HepG2 (cell line): ENCODE measurements at regions not wholly inside any gene's neighbourhood (a gene's known extent, or its start where the extent isn't known, plus 50 kb on each side); places are given as distances from the start of the nearest gene placed in this dataset.

Experiments used
- ATAC-seq: fragments of 200-7000 bp; cut with Tn5 transposase; 3 replicates; pipeline ENCODE4 v1.9.1; 2020; ENCODE audit warnings: mild to moderate bottlenecking, moderate library complexity
- BruUV-seq: library from RNA; stranded (reverse); fragments of 400-500 nt; replicated peaks from 2 replicates; lab custom pipeline; 2021; lab: Mats Ljungman, UMichigan
- CTCF ChIA-PET: fragments of 300-600 bp; formaldehyde crosslinking; extraction: SDS; loops from one replicate; lab custom pipeline; 2021; ENCODE audit warnings: low total read pairs, inconsistent platforms, low intra/inter-chr PET ratio; lab: Yijun Ruan, JAX
- POLR2A ChIA-PET: fragments of 350-600 bp; sonication (Branson Sonifier 250); formaldehyde crosslinking; loops from one replicate; lab custom pipeline; 2020; ENCODE audit warnings: antibody characterized with exemption, inconsistent platforms; lab: Yijun Ruan, JAX
- DNase-seq: peaks from one replicate; pipeline ENCODE4 v3.0.0-alpha.2; 2015; ENCODE audit warnings: low spot score
- FAIRE-seq: peaks from 3 replicates; lab custom pipeline; 2011; peaks lifted over from hg19 to GRCh38; lab: Jason Lieb, UNC
- H2AFZ ChIP-seq: one replicate; pipeline ENCODE4 v1.6.1; 2011; ENCODE audit warnings: low read length, inconsistent platforms
- H3K27ac ChIP-seq: fragments of 300-600 bp; 3 replicates; pipeline ENCODE4 v1.8.0; 2011; ENCODE audit warnings: mixed run types, mild to moderate bottlenecking, mixed read lengths, low read length, inconsistent platforms; ENCODE audit not compliant: insufficient read depth; ENCODE audit errors: extremely low read length
- H3K27me3 ChIP-seq, 2 experiments: fragments of 200-600 bp in 1 of 2; 2 replicates in 1 of 2; 3 replicates in 1 of 2; pipeline versions ENCODE4 v1.6.0 to v1.8.0; 2011; ENCODE audit warnings: low read length in 2 of 2, mild to moderate bottlenecking in 2 of 2, moderate library complexity in 2 of 2, inconsistent platforms in 1 of 2; ENCODE audit not compliant: insufficient read depth in 2 of 2, control insufficient read depth in 1 of 2
- H3K36me3 ChIP-seq, 2 experiments: fragments of 200-600 bp in 1 of 2; replicated peaks in 1 of 2; 2 replicates in 1 of 2; 3 replicates in 1 of 2; pipeline versions ENCODE4 v1.5.1 to v1.8.0; 2011; ENCODE audit warnings: low read length in 2 of 2, inconsistent platforms in 1 of 2; ENCODE audit not compliant: insufficient read depth in 2 of 2, control insufficient read depth in 1 of 2
- H3K4me1 ChIP-seq: 2 replicates; pipeline ENCODE4 v1.5.1; 2012; ENCODE audit warnings: low read length, inconsistent platforms; ENCODE audit not compliant: insufficient read depth
- H3K4me2 ChIP-seq: 2 replicates; pipeline ENCODE4 v1.6.0; 2011; ENCODE audit warnings: low read depth, low read length, inconsistent platforms
- H3K4me3 ChIP-seq, 3 experiments: fragments of 200-600 bp in 1 of 3; sonication (generic), shearing (Covaris generic) in 1 of 3; replicated peaks in 1 of 3; 2 replicates each; pipeline ENCODE4 v1.5.1; 2011 to 2016; ENCODE audit warnings: low read length in 3 of 3, inconsistent platforms in 2 of 3, low read depth in 2 of 3, mild to moderate bottlenecking in 2 of 3, control low read depth in 1 of 3, mixed read lengths in 1 of 3; ENCODE audit not compliant: insufficient read depth in 1 of 3
- H3K79me2 ChIP-seq: one replicate; pipeline ENCODE4 v1.6.1; 2011; ENCODE audit warnings: low read length, inconsistent platforms; ENCODE audit not compliant: insufficient read depth
- H3K9ac ChIP-seq: 2 replicates; pipeline ENCODE4 v1.6.0; 2011; ENCODE audit warnings: mild to moderate bottlenecking, low read depth, low read length, inconsistent platforms; ENCODE audit not compliant: insufficient read depth
- H3K9me3 ChIP-seq: 2 replicates; pipeline ENCODE4 v1.5.1; 2012; ENCODE audit warnings: mild to moderate bottlenecking, low read length
- H4K20me1 ChIP-seq: 2 replicates; pipeline ENCODE4 v1.6.0; 2011; ENCODE audit warnings: inconsistent platforms, mild to moderate bottlenecking, low read length, moderate library complexity; ENCODE audit not compliant: insufficient read depth
- DNMT1 ChIP-seq: sonication (generic); formaldehyde crosslinking; IDR thresholded peaks from 2 replicates; pipeline ENCODE4 v1.5.1; 2020; ENCODE audit warnings: mild to moderate bottlenecking, missing genetic modification reagents
- DPF2 ChIP-seq: sonication (generic); formaldehyde crosslinking; IDR thresholded peaks from 2 replicates; pipeline ENCODE4 v1.4.0; 2020; ENCODE audit warnings: mild to moderate bottlenecking, low read depth, missing genetic modification reagents, borderline replicate concordance
- FLYWCH1 ChIP-seq: sonication (generic); formaldehyde crosslinking; IDR thresholded peaks from 2 replicates; pipeline ENCODE4 v1.8.1; 2023; ENCODE audit warnings: mild to moderate bottlenecking, missing genetic modification reagents
- NAIF1 ChIP-seq: sonication (generic); formaldehyde crosslinking; IDR thresholded peaks from 2 replicates; pipeline ENCODE4 v1.5.0; 2020; ENCODE audit warnings: mild to moderate bottlenecking, missing genetic modification reagents, borderline replicate concordance
- RARA ChIP-seq: IDR thresholded peaks from 2 replicates; pipeline ENCODE4 v1.6.1; 2016; ENCODE audit warnings: missing genetic modification reagents, missing compliant biosample characterization
- ZEB1 ChIP-seq: IDR thresholded peaks from 2 replicates; pipeline ENCODE4 v1.6.1; 2012; ENCODE audit warnings: mild to moderate bottlenecking, low read depth, inconsistent platforms; ENCODE audit not compliant: insufficient replicate concordance
- ZFP36 ChIP-seq: fragments of 150-350 bp; IDR thresholded peaks from 2 replicates; pipeline ENCODE4 v1.6.1; 2018; ENCODE audit warnings: borderline replicate concordance, low read length, low read depth; ENCODE audit not compliant: partially characterized antibody
- ZFP41 ChIP-seq: sonication (generic); formaldehyde crosslinking; IDR thresholded peaks from 2 replicates; pipeline ENCODE4 v1.4.0; 2020; ENCODE audit warnings: mild to moderate bottlenecking, missing genetic modification reagents, borderline replicate concordance
- ZFYVE20 ChIP-seq: sonication (generic); formaldehyde crosslinking; IDR thresholded peaks from 2 replicates; pipeline ENCODE4 v1.8.0; 2023; ENCODE audit warnings: low read depth, mild to moderate bottlenecking, moderate library complexity, missing genetic modification reagents, borderline replicate concordance
- ZNF234 ChIP-seq: sonication (generic); formaldehyde crosslinking; conservative IDR thresholded peaks from 2 replicates; pipeline ENCODE4 v1.5.1; 2020; ENCODE audit warnings: mild to moderate bottlenecking, missing genetic modification reagents
- ZNF337 ChIP-seq: sonication (generic); formaldehyde crosslinking; IDR thresholded peaks from 2 replicates; pipeline ENCODE4 v1.5.1; 2020; ENCODE audit warnings: missing genetic modification reagents, low read depth, mild to moderate bottlenecking, borderline replicate concordance
- ZNF33B ChIP-seq: sonication (generic); formaldehyde crosslinking; IDR thresholded peaks from 2 replicates; pipeline ENCODE4 v1.5.1; 2020; ENCODE audit warnings: mild to moderate bottlenecking, missing genetic modification reagents
- ZNF569 ChIP-seq: sonication (generic); formaldehyde crosslinking; IDR thresholded peaks from 2 replicates; pipeline ENCODE4 v1.5.0; 2020; ENCODE audit warnings: mild to moderate bottlenecking, missing genetic modification reagents, moderate library complexity, borderline replicate concordance
- ZNF720 ChIP-seq: sonication (generic); formaldehyde crosslinking; IDR thresholded peaks from 2 replicates; pipeline ENCODE4 v1.4.0; 2020; ENCODE audit warnings: missing genetic modification reagents
- WGBS: methylation state at CpG from one replicate; pipeline ENCODE4 v1.1.6; 2017; ENCODE audit warnings: low lambda C conversion rate; 5-methylcytosine and 5-hydroxymethylcytosine counted together
- in situ Hi-C: cut with HindIII; loops from 2 replicates; pipeline ENCODE4 v1.10.0; 2017; ENCODE audit warnings: low pct_unique_long_range_greater_than_20kb; ENCODE audit not compliant: extremely low pct_ligation_motif_present
- intact Hi-C: fragments of 100-400 bp; cut with micrococcal nuclease; formaldehyde crosslinking; loops from one replicate; pipeline ENCODE4 v1.10.0; 2022; ENCODE audit not compliant: unreplicated experiment
- TF ChIP-seq, protein P1 (sequence below): sonication (generic); formaldehyde crosslinking; IDR thresholded peaks from 2 replicates; pipeline ENCODE4 v1.9.0; 2021; ENCODE audit warnings: missing genetic modification reagents, borderline replicate concordance
- TF ChIP-seq, protein P2 (sequence below): sonication (generic); formaldehyde crosslinking; IDR thresholded peaks from 2 replicates; pipeline ENCODE4 v1.5.0; 2020; ENCODE audit warnings: mild to moderate bottlenecking, missing genetic modification reagents

DNA sequence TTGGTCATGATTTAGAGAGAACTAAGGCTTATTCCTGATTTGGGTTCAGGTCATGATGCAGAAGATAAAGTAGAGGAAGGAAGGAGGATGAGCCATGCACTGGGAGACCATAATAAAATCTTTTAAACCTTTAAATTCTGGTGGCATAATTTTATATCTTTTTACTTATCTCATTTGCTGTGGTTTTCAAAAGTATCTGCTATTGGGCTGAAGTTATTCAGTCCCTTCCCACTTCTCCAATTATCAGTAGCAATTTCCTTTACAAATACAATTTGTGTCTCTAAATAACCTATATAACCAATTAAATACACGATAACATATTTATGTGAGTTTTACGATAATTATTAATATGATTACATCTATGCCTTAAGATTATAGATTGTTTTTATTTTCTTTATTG, 194.8 kb upstream of the SLC8A1 start:
- Histone ChIP-seq H3K36me3 (no peaks in the 10 kb centered on the region), H3K27me3 (no peaks in the 10 kb centered on the region), H3K4me2 (no peak overlapping the region), H3K4me1 (no peaks in the 10 kb centered on the region), H4K20me1 (no peaks in the 10 kb centered on the region), H3K4me3 (no peak overlapping the region), H2AFZ (no peak overlapping the region), H3K9me3 (no peaks in the 10 kb centered on the region), H3K9ac (no peak overlapping the region), H3K27ac (no peak overlapping the region), H3K79me2 (no peaks in the 10 kb centered on the region)
- TF ChIP-seq FLYWCH1, result no peak
- no TSS peak for BruUV-seq
- intact Hi-C loops, result no loop called here
- 2% methylated on average over 2 of the region's 2 CpGs for WGBS
- no peak for DNase-seq
- in situ Hi-C loops, result no loop called here
- ATAC-seq, result no peak
- ChIA-PET POLR2A (no interaction called here), CTCF (no interaction called here)
- no peak for FAIRE-seq

- H3K9me3 ChIP-seq, result no peaks in the 10 kb centered on the region
- H3K79me2 ChIP-seq, result no peaks in the 10 kb centered on the region
- H3K4me2 ChIP-seq, result no peak overlapping the region
- intact Hi-C loops, result no loop called here
- H3K9ac ChIP-seq, result no peak overlapping the region
- no peaks in the 10 kb centered on the region for H4K20me1 ChIP-seq
- DNase-seq, result no peak
- H3K4me1 ChIP-seq, result no peaks in the 10 kb centered on the region
- ChIA-PET POLR2A (no interaction called here), CTCF (no interaction called here)
- WGBS, result 7% methylated on average over 5 of the region's 5 CpGs
- no TSS peak for BruUV-seq
- H3K27ac ChIP-seq, result no peak overlapping the region
- no peaks in the 10 kb centered on the region for H3K36me3 ChIP-seq
- no peak for ATAC-seq
- H3K4me3 ChIP-seq, result no peak overlapping the region
- no peak overlapping the region for H2AFZ ChIP-seq
- FAIRE-seq, result no peak
- no peak for TF ChIP-seq ZFP41 (CRISPR knock-in tag)
- no peak for TF ChIP-seq ZNF234 (CRISPR knock-in tag)
- no peak for TF ChIP-seq DNMT1 (CRISPR knock-in tag)
- TF ChIP-seq, protein P1, sequence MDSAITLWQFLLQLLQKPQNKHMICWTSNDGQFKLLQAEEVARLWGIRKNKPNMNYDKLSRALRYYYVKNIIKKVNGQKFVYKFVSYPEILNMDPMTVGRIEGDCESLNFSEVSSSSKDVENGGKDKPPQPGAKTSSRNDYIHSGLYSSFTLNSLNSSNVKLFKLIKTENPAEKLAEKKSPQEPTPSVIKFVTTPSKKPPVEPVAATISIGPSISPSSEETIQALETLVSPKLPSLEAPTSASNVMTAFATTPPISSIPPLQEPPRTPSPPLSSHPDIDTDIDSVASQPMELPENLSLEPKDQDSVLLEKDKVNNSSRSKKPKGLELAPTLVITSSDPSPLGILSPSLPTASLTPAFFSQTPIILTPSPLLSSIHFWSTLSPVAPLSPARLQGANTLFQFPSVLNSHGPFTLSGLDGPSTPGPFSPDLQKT (CRISPR knock-in tag), result no peak
- TF ChIP-seq ZFP36, result no peak
- TF ChIP-seq ZNF720, result no peak
- no peak for TF ChIP-seq ZEB1
- no peak for TF ChIP-seq ZNF33B (CRISPR knock-in tag)
- TF ChIP-seq, protein P2, sequence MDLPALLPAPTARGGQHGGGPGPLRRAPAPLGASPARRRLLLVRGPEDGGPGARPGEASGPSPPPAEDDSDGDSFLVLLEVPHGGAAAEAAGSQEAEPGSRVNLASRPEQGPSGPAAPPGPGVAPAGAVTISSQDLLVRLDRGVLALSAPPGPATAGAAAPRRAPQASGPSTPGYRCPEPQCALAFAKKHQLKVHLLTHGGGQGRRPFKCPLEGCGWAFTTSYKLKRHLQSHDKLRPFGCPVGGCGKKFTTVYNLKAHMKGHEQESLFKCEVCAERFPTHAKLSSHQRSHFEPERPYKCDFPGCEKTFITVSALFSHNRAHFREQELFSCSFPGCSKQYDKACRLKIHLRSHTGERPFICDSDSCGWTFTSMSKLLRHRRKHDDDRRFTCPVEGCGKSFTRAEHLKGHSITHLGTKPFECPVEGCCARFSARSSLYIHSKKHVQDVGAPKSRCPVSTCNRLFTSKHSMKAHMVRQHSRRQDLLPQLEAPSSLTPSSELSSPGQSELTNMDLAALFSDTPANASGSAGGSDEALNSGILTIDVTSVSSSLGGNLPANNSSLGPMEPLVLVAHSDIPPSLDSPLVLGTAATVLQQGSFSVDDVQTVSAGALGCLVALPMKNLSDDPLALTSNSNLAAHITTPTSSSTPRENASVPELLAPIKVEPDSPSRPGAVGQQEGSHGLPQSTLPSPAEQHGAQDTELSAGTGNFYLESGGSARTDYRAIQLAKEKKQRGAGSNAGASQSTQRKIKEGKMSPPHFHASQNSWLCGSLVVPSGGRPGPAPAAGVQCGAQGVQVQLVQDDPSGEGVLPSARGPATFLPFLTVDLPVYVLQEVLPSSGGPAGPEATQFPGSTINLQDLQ (CRISPR knock-in tag), result no peak
- TF ChIP-seq RARA (CRISPR knock-in tag), result no peak
- TF ChIP-seq NAIF1 (CRISPR knock-in tag), result no peak
- no peak for TF ChIP-seq DPF2 (CRISPR knock-in tag)
- no peak for TF ChIP-seq ZFYVE20 (CRISPR knock-in tag)
- TF ChIP-seq ZNF337, result no peak
- TF ChIP-seq ZNF569 (CRISPR knock-in tag), result no peak
- no peaks in the 10 kb centered on the region for H3K27me3 ChIP-seq
- in situ Hi-C loops, result no loop called here
These were observed 200.3 kb upstream of the SLC8A1 start for GRCh38 chr2:40652155-40652554.
